Naive thymus-derived CD4-positive, alpha-beta T cell (primary cell): ENCODE measurements at regions not wholly inside any gene's neighbourhood (a gene's known extent, or its start where the extent isn't known, plus 50 kb on each side); places are given as distances from the start of the nearest gene placed in this dataset.
A peak's percentile ranks its signal among the peaks of the same experiment; 100 is the strongest.

ENCODE experiments used
- ATAC-seq: fragments of 150-1000 bp; cut with Tn5 transposase; 2 replicates; pipeline ENCODE4 v1.10.0; 2021; ENCODE audit warnings: mild to moderate bottlenecking, moderate library complexity
- CTCF ChIA-PET: fragments of 350-600 bp; sonication (Branson Sonifier 250); formaldehyde crosslinking; loops from one replicate; lab custom pipeline; 2021; ENCODE audit warnings: antibody characterized with exemption; lab: Charles Lee
- POLR2A ChIA-PET: fragments of 350-600 bp; sonication (Branson Sonifier 250); formaldehyde crosslinking; loops from one replicate; lab custom pipeline; 2021; ENCODE audit warnings: antibody characterized with exemption, inconsistent platforms; lab: Charles Lee
- DNase-seq, 9 donors: peaks; one replicate each; pipeline versions ENCODE4 v3.0.0 to v3.0.0-alpha.2; 2020 to 2022; ENCODE audit warnings: mixed read lengths in 1 of 9
- H3K27ac ChIP-seq: one replicate; pipeline ENCODE4 v1.7.0; 2013; ENCODE audit warnings: mild to moderate bottlenecking, low read depth, low read length, moderate library complexity
- H3K27me3 ChIP-seq, 2 donors: one replicate each; pipeline ENCODE4 v1.7.0; 2013; ENCODE audit warnings: low read length in 2 of 2, mild to moderate bottlenecking in 2 of 2, moderate library complexity in 2 of 2; ENCODE audit not compliant: control insufficient read depth in 2 of 2, insufficient read depth in 2 of 2
- H3K36me3 ChIP-seq, 3 experiments: 1 replicate in 2 of 3; 2 replicates in 1 of 3; pipeline ENCODE4 v1.7.0; 2013; ENCODE audit warnings: low read length in 3 of 3, mild to moderate bottlenecking in 3 of 3, moderate library complexity in 1 of 3; ENCODE audit not compliant: insufficient read depth in 3 of 3, control insufficient read depth in 2 of 3
- H3K4me1 ChIP-seq, 2 donors: one replicate each; pipeline ENCODE4 v1.7.0; 2013; ENCODE audit warnings: low read length in 2 of 2, mild to moderate bottlenecking in 2 of 2, moderate library complexity in 1 of 2; ENCODE audit not compliant: control insufficient read depth in 2 of 2, insufficient read depth in 2 of 2
- H3K4me3 ChIP-seq: 2 replicates; pipeline ENCODE4 v1.7.0; 2013; ENCODE audit warnings: mild to moderate bottlenecking, low read length
- H3K9me3 ChIP-seq, 3 experiments: 1 replicate in 2 of 3; 2 replicates in 1 of 3; pipeline ENCODE4 v1.7.0; 2013; ENCODE audit warnings: low read length in 3 of 3; ENCODE audit not compliant: control insufficient read depth in 2 of 3
- H3K27ac Mint-ChIP-seq, 9 donors: one replicate each; pipeline ENCODE4 v1.8.0; 2020 to 2022; ENCODE audit warnings: mixed read lengths in 9 of 9, mild to moderate bottlenecking in 8 of 9, moderate library complexity in 5 of 9, inconsistent platforms in 2 of 9
- H3K27me3 Mint-ChIP-seq, 5 donors: one replicate each; pipeline ENCODE4 v1.8.0; 2021 to 2022; ENCODE audit warnings: mixed read lengths in 5 of 5, mild to moderate bottlenecking in 1 of 5
- H3K36me3 Mint-ChIP-seq, 5 donors: one replicate each; pipeline ENCODE4 v1.8.0; 2020 to 2022; ENCODE audit warnings: mixed read lengths in 5 of 5, mild to moderate bottlenecking in 3 of 5, inconsistent platforms in 1 of 5
- H3K4me1 Mint-ChIP-seq, 7 donors: one replicate each; pipeline ENCODE4 v1.8.0; 2020 to 2022; ENCODE audit warnings: mixed read lengths in 7 of 7, mild to moderate bottlenecking in 3 of 7, inconsistent platforms in 1 of 7
- H3K4me3 Mint-ChIP-seq, 10 donors: one replicate each; pipeline ENCODE4 v1.8.0; 2020 to 2022; ENCODE audit warnings: mild to moderate bottlenecking in 10 of 10, mixed read lengths in 10 of 10, moderate library complexity in 6 of 10, inconsistent platforms in 2 of 10
- H3K9me3 Mint-ChIP-seq, 11 donors: one replicate each; pipeline ENCODE4 v1.8.0; 2020 to 2022; ENCODE audit warnings: mixed read lengths in 11 of 11, mild to moderate bottlenecking in 4 of 11, inconsistent platforms in 1 of 11, moderate library complexity in 1 of 11
- intact Hi-C, 2 donors: fragments of 100-400 bp; cut with micrococcal nuclease; formaldehyde crosslinking; loops; one replicate each; pipeline ENCODE4 v1.15.1; 2023

- H3K27me3 ChIP-seq: no peaks in the 10 kb centered on the region
- H3K36me3 Mint-ChIP-seq: no peaks in the 10 kb centered on the region
- CTCF ChIA-PET: no interaction called here
- intact Hi-C loops: no loop called here
- H3K4me1 ChIP-seq: no peaks in the 10 kb centered on the region
- H3K27ac Mint-ChIP-seq: no peak overlapping the region
- no peaks in the 10 kb centered on the region for H3K36me3 ChIP-seq
- H3K4me3 ChIP-seq: no peak overlapping the region
- DNase-seq (no peak), ATAC-seq (no peak)
- peaks cover 0 to 22% (median 5%) of the 10 kb centered on the region in 11 donors for H3K9me3 Mint-ChIP-seq
- H3K4me3 Mint-ChIP-seq: peak overlapping the region in 1 of 10 donors; percentile 24
- POLR2A ChIA-PET: no interaction called here
- H3K27me3 Mint-ChIP-seq: peaks cover 0 to 9% (median 0%) of the 10 kb centered on the region in 5 donors
- no peaks in the 10 kb centered on the region for H3K4me1 Mint-ChIP-seq
- H3K27ac ChIP-seq: no peak overlapping the region
- no peaks in the 10 kb centered on the region for H3K9me3 ChIP-seq
Observed at GRCh38 chr6:23091795-23092194, 522.4 kb downstream of the HDGFL1 start.

DNA sequence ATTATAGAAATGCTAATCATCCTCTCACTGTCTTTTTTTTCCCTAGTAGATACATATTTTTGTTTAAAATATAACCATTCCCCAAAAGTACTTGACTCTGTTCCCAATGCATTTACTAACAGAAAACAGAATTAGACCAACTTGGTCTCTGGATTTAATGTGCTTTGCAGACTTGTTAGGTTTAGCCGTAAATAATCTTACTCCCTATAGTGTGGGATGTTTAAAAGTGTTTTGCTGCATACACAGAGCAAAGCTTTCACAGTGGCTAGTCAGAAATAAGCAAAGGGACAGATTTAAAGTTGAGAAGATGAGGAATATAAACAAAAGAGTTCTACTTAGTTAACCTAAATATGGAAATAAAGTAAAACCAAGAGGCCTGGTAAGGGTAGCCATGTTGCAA is 527.5 kb downstream of the HDGFL1 start:
- H3K4me3 ChIP-seq: no peak overlapping the region
- H3K27me3 Mint-ChIP-seq: peaks cover 0 to 5% (median 0%) of the 10 kb centered on the region in 5 donors
- no peak for ATAC-seq
- no peaks in the 10 kb centered on the region for H3K36me3 Mint-ChIP-seq
- H3K9me3 Mint-ChIP-seq: peaks cover 0 to 28% (median 2%) of the 10 kb centered on the region in 11 donors
- no peaks in the 10 kb centered on the region for H3K27me3 ChIP-seq
- H3K4me1 Mint-ChIP-seq: no peaks in the 10 kb centered on the region
- no peaks in the 10 kb centered on the region for H3K4me1 ChIP-seq
- CTCF ChIA-PET: no interaction called here
- no peaks in the 10 kb centered on the region for H3K36me3 ChIP-seq
- intact Hi-C loops: no loop called here
- H3K27ac Mint-ChIP-seq: no peak overlapping the region
- POLR2A ChIA-PET: no interaction called here
- no peak overlapping the region for H3K4me3 Mint-ChIP-seq
- no peak overlapping the region for H3K27ac ChIP-seq
- H3K9me3 ChIP-seq: no peaks in the 10 kb centered on the region
- no peak for DNase-seq

DNA sequence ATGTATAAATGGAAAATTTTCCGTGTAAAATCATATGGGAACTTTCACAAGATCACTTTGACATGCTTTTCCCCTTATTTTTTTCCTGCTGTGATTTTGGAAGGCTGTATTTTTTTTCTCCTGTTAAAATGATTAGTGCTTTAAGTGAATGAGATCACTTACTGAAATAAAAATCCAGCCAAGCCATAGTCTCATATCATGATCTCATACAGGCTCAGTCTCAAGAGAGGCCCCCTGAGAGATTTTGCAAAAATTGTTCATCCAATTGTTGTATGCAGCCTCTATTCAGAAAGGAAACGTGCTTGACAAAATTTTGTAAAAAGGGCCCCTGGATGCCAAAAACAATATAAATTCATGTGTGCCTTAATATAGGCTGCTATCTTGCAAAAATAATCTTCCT is 528.2 kb downstream of the HDGFL1 start:
- Mint-ChIP-seq H3K4me1 (no peaks in the 10 kb centered on the region), H3K4me3 (no peak overlapping the region), H3K27me3 (no peaks in the 10 kb centered on the region), H3K9me3 (peaks cover 0 to 22% (median 2%) of the 10 kb centered on the region in 11 donors), H3K27ac (no peak overlapping the region), H3K36me3 (no peaks in the 10 kb centered on the region)
- DNase-seq (no peak), ATAC-seq (no peak)
- no peaks in the 10 kb centered on the region for H3K27me3 ChIP-seq
- no peak overlapping the region for H3K27ac ChIP-seq
- no peaks in the 10 kb centered on the region for H3K36me3 ChIP-seq
- no peaks in the 10 kb centered on the region for H3K4me1 ChIP-seq
- ChIA-PET CTCF (no interaction called here), POLR2A (no interaction called here)
- no peaks in the 10 kb centered on the region for H3K9me3 ChIP-seq
- no peak overlapping the region for H3K4me3 ChIP-seq
- intact Hi-C loops: no loop called here

DNA sequence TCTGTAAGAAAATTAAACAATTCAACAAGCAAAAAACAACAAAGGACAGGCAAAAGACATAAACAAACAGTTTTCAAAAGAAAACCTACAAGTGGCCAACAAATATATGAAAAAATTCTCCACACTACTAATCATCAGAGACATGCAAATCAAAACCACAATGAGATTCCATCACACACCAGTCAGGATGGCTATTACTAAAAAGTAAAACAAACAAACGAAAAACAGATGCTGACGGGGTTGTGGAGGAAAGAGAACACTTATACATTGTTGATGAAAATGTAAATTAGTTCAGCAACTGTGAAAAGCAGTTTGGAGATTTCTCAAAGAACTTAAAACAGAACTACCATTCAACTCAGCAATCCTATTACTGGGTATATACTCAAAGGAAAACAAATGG is 537.6 kb downstream of the HDGFL1 start:
- POLR2A ChIA-PET: no interaction called here
- CTCF ChIA-PET: no interaction called here
- Mint-ChIP-seq H3K4me3 (no peak overlapping the region), H3K4me1 (no peaks in the 10 kb centered on the region), H3K27me3 (peaks cover 0 to 3% (median 0%) of the 10 kb centered on the region in 5 donors), H3K27ac (no peak overlapping the region), H3K9me3 (peaks cover 3 to 31% (median 9%) of the 10 kb centered on the region in 11 donors), H3K36me3 (no peaks in the 10 kb centered on the region)
- Histone ChIP-seq H3K9me3 (no peaks in the 10 kb centered on the region), H3K36me3 (no peaks in the 10 kb centered on the region), H3K27ac (no peak overlapping the region), H3K4me1 (no peaks in the 10 kb centered on the region), H3K4me3 (no peak overlapping the region), H3K27me3 (no peaks in the 10 kb centered on the region)
- DNase-seq (no peak), ATAC-seq (no peak)
- intact Hi-C loops: no loop called here

- Histone ChIP-seq H3K27ac (no peak overlapping the region), H3K4me3 (no peak overlapping the region), H3K36me3 (no peaks in the 10 kb centered on the region), H3K4me1 (no peaks in the 10 kb centered on the region), H3K9me3 (no peaks in the 10 kb centered on the region), H3K27me3 (no peaks in the 10 kb centered on the region)
- no peak for DNase-seq
- ChIA-PET CTCF (no interaction called here), POLR2A (no interaction called here)
- Mint-ChIP-seq H3K36me3 (no peaks in the 10 kb centered on the region), H3K4me1 (no peaks in the 10 kb centered on the region), H3K4me3 (no peak overlapping the region), H3K9me3 (peaks cover 3 to 38% (median 9%) of the 10 kb centered on the region in 11 donors), H3K27me3 (no peaks in the 10 kb centered on the region), H3K27ac (no peak overlapping the region)
- ATAC-seq: no peak
- intact Hi-C loops: no loop called here
Observed at GRCh38 chr6:23111984-23112383, 542.6 kb downstream of the HDGFL1 start.

GRCh38 chr6:23114812-23115504 is 545.6 kb downstream of the HDGFL1 start:
- Mint-ChIP-seq H3K4me3 (no peak overlapping the region), H3K9me3 (peaks cover 0 to 29% (median 7%) of the 10 kb centered on the region in 11 donors), H3K27ac (no peak overlapping the region), H3K36me3 (no peaks in the 10 kb centered on the region), H3K27me3 (no peaks in the 10 kb centered on the region), H3K4me1 (no peaks in the 10 kb centered on the region)
- POLR2A ChIA-PET: no interaction called here
- CTCF ChIA-PET: no interaction called here
- no peaks in the 10 kb centered on the region for H3K27me3 ChIP-seq
- intact Hi-C loops: no loop called here
- ATAC-seq (no peak), DNase-seq (no peak)
- H3K36me3 ChIP-seq: no peaks in the 10 kb centered on the region
- H3K27ac ChIP-seq: no peak overlapping the region
- H3K4me3 ChIP-seq: no peak overlapping the region
- H3K9me3 ChIP-seq: no peaks in the 10 kb centered on the region
- no peaks in the 10 kb centered on the region for H3K4me1 ChIP-seq

DNA sequence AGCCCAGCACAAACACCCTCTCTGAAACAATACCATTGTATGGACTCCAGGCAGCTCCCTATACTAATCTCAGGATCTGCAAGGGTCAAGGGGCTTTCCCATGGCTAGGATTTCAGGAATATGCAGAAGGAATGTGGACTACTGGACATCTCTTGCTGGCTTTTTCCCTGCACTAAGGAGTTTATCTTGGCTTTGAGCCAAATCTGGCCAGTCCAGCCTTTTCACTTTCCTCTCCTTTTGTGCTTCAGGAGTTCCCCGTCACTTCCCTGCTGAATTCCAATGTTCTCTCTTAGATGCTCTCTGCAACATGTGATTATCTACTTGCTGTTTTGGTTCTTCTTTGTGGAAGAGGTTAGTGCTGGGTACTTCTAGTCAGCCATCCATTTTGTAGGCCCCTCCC is 568.2 kb downstream of the HDGFL1 start:
- H3K27ac ChIP-seq: no peak overlapping the region
- no peak overlapping the region for H3K4me3 Mint-ChIP-seq
- H3K4me1 ChIP-seq: no peaks in the 10 kb centered on the region
- intact Hi-C loops: no loop called here
- H3K27ac Mint-ChIP-seq: no peak overlapping the region
- POLR2A ChIA-PET: no interaction called here
- H3K27me3 Mint-ChIP-seq: no peaks in the 10 kb centered on the region
- CTCF ChIA-PET: no interaction called here
- no peaks in the 10 kb centered on the region for H3K36me3 Mint-ChIP-seq
- no peaks in the 10 kb centered on the region for H3K27me3 ChIP-seq
- no peaks in the 10 kb centered on the region for H3K36me3 ChIP-seq
- peaks cover 3 to 24% (median 7%) of the 10 kb centered on the region in 11 donors for H3K9me3 Mint-ChIP-seq
- no peak for DNase-seq
- peaks cover 0 to 10% (median 0%) of the 10 kb centered on the region in 3 experiments for H3K9me3 ChIP-seq
- no peak for ATAC-seq
- no peak overlapping the region for H3K4me3 ChIP-seq
- no peaks in the 10 kb centered on the region for H3K4me1 Mint-ChIP-seq
